ENCODE measurements at regions not wholly inside any gene's neighbourhood (a gene's known extent, or its start where the extent isn't known, plus 50 kb on each side); places are given as distances from the start of the nearest gene placed in this dataset.

GRCh38 chr2:126467367-126468054 is 188.4 kb upstream of the GYPC start:
- peaks cover 8% of the 10 kb centered on the region; the same call in 1 of the 2 replicates for H3K27me3 ChIP-seq (ENCODE audit: low read depth, low read length)
- peak overlapping the region; percentile 14; the same call in 1 of the 2 replicates for H3K4me2 ChIP-seq (ENCODE audit: low read length)
- H3K36me3 ChIP-seq (replicated peaks; ENCODE audit: low read depth, low read length): no peaks in the 10 kb centered on the region
- TF ChIP-seq, protein P1, sequence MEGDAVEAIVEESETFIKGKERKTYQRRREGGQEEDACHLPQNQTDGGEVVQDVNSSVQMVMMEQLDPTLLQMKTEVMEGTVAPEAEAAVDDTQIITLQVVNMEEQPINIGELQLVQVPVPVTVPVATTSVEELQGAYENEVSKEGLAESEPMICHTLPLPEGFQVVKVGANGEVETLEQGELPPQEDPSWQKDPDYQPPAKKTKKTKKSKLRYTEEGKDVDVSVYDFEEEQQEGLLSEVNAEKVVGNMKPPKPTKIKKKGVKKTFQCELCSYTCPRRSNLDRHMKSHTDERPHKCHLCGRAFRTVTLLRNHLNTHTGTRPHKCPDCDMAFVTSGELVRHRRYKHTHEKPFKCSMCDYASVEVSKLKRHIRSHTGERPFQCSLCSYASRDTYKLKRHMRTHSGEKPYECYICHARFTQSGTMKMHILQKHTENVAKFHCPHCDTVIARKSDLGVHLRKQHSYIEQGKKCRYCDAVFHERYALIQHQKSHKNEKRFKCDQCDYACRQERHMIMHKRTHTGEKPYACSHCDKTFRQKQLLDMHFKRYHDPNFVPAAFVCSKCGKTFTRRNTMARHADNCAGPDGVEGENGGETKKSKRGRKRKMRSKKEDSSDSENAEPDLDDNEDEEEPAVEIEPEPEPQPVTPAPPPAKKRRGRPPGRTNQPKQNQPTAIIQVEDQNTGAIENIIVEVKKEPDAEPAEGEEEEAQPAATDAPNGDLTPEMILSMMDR (IDR thresholded peaks at IDR 0.05; ENCODE audit: low read depth, low read length): no peak
- TF ChIP-seq EZH2phosphoT487 (IDR thresholded peaks at IDR 0.05; ENCODE audit: low read depth): no peak
- H3K4me3 ChIP-seq (ENCODE audit: low read length): no peak overlapping the region
- H3K27ac ChIP-seq (ENCODE audit: low read length): no peak overlapping the region
- H4K20me1 ChIP-seq (ENCODE audit: insufficient read depth, low read length): no peaks in the 10 kb centered on the region
- H3K9ac ChIP-seq (ENCODE audit: low read length): no peak overlapping the region
- H2AFZ ChIP-seq (ENCODE audit: low read depth, low read length): no peak overlapping the region
- H3K79me2 ChIP-seq (ENCODE audit: low read length): no peaks in the 10 kb centered on the region
- peaks cover 11% of the 10 kb centered on the region for H3K4me1 ChIP-seq (ENCODE audit: low read length)
- no peaks in the 10 kb centered on the region for H3K9me3 ChIP-seq (ENCODE audit: insufficient read depth, low read length)

- Histone ChIP-seq H4K20me1 (ENCODE audit: insufficient read depth, low read length) (no peaks in the 10 kb centered on the region), H3K27me3 (ENCODE audit: low read depth, low read length) (peaks cover 8% of the 10 kb centered on the region; the same call in 1 of the 2 replicates), H2AFZ (ENCODE audit: low read depth, low read length) (no peak overlapping the region), H3K9me3 (ENCODE audit: insufficient read depth, low read length) (no peaks in the 10 kb centered on the region), H3K9ac (ENCODE audit: low read length) (no peak overlapping the region), H3K27ac (ENCODE audit: low read length) (no peak overlapping the region), H3K79me2 (ENCODE audit: low read length) (no peaks in the 10 kb centered on the region), H3K4me1 (ENCODE audit: low read length) (no peaks in the 10 kb centered on the region), H3K36me3 (replicated peaks; ENCODE audit: low read depth, low read length) (no peaks in the 10 kb centered on the region), H3K4me3 (ENCODE audit: low read length) (no peak overlapping the region), H3K4me2 (ENCODE audit: low read length) (no peak overlapping the region)
- TF ChIP-seq, protein P1 (IDR thresholded peaks at IDR 0.05; ENCODE audit: low read depth, low read length): no peak
- TF ChIP-seq EZH2phosphoT487 (IDR thresholded peaks at IDR 0.05; ENCODE audit: low read depth): no peak
These were observed 180.9 kb upstream of the GYPC start for GRCh38 chr2:126475031-126475430.

DNA sequence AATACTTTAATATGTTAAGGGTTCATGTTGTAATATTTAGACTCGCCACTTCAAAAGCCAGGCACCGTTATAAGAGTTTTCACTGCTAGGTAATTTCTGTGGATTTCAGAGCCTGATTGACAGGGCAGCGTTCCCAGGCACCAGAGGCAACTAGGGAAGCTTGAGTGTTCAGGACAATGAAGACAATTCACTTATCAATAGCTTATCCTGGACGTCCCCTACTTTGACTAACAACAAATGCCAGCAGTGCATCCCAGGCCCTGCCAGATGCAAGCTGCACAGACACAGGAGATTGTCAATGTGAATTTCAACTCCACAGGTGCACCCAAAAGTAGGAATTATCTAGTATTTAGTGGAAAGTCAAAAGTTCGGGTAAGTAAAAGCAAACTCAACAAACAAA is 179.3 kb upstream of the GYPC start:
- H2AFZ ChIP-seq (ENCODE audit: low read depth, low read length): no peak overlapping the region
- no peaks in the 10 kb centered on the region for H3K79me2 ChIP-seq (ENCODE audit: low read length)
- no peak overlapping the region for H3K9ac ChIP-seq (ENCODE audit: low read length)
- no peak overlapping the region for H3K4me2 ChIP-seq (ENCODE audit: low read length)
- TF ChIP-seq, protein P1 (IDR thresholded peaks at IDR 0.05; ENCODE audit: low read depth, low read length): no peak
- TF ChIP-seq EZH2phosphoT487 (IDR thresholded peaks at IDR 0.05; ENCODE audit: low read depth): no peak
- H3K36me3 ChIP-seq (replicated peaks; ENCODE audit: low read depth, low read length): no peaks in the 10 kb centered on the region
- no peaks in the 10 kb centered on the region for H3K4me1 ChIP-seq (ENCODE audit: low read length)
- peaks cover under 1% of the 10 kb centered on the region; the same call in 1 of the 2 replicates for H3K27me3 ChIP-seq (ENCODE audit: low read depth, low read length)
- no peak overlapping the region for H3K4me3 ChIP-seq (ENCODE audit: low read length)
- H3K27ac ChIP-seq (ENCODE audit: low read length): no peak overlapping the region
- H4K20me1 ChIP-seq (ENCODE audit: insufficient read depth, low read length): no peaks in the 10 kb centered on the region
- H3K9me3 ChIP-seq (ENCODE audit: insufficient read depth, low read length): no peaks in the 10 kb centered on the region

DNA sequence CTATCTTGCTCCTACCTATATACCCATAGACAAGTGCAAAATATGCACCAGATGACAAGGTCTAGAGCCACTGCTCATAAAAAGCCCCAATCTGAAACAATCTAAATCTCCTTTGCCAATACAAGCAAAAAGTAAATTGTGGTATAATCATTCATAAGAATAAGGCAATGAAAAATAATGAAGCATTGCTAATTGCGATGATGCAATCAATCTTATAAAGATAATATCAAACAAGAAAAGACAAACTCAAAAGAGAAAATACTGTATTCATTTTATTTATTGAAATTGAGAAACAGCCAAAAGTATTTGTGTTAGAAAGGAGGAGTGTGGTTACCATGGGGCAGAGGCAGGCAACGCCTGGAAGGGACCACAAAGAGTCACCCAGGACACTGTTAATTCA is 175.9 kb upstream of the GYPC start:
- Histone ChIP-seq H3K27me3 (ENCODE audit: low read depth, low read length) (no peaks in the 10 kb centered on the region), H3K36me3 (replicated peaks; ENCODE audit: low read depth, low read length) (no peaks in the 10 kb centered on the region), H3K27ac (ENCODE audit: low read length) (no peak overlapping the region), H3K9me3 (ENCODE audit: insufficient read depth, low read length) (no peaks in the 10 kb centered on the region), H3K9ac (ENCODE audit: low read length) (no peak overlapping the region), H3K79me2 (ENCODE audit: low read length) (no peaks in the 10 kb centered on the region), H2AFZ (ENCODE audit: low read depth, low read length) (no peak overlapping the region), H3K4me2 (ENCODE audit: low read length) (no peak overlapping the region), H3K4me1 (ENCODE audit: low read length) (no peaks in the 10 kb centered on the region), H3K4me3 (ENCODE audit: low read length) (no peak overlapping the region), H4K20me1 (ENCODE audit: insufficient read depth, low read length) (no peaks in the 10 kb centered on the region)
- no peak for TF ChIP-seq EZH2phosphoT487 (IDR thresholded peaks at IDR 0.05; ENCODE audit: low read depth)
- TF ChIP-seq, protein P1 (IDR thresholded peaks at IDR 0.05; ENCODE audit: low read depth, low read length): no peak
